Fibroblast of lung (primary cell): ENCODE measurements at regions not wholly inside any gene's neighbourhood (a gene's known extent, or its start where the extent isn't known, plus 50 kb on each side); places are given as distances from the start of the nearest gene placed in this dataset.

ENCODE experiments used
- CTCF ChIP-seq, 2 donors: IDR thresholded peaks in 1 of 2; conservative IDR thresholded peaks in 1 of 2; 1 replicate in 1 of 2; 2 replicates in 1 of 2; pipeline ENCODE4 v1.5.1; 2011 to 2012; ENCODE audit warnings: low read length in 2 of 2, control low read depth in 1 of 2, inconsistent platforms in 1 of 2, low read depth in 1 of 2, mild to moderate bottlenecking in 1 of 2
- EZH2 ChIP-seq: IDR thresholded peaks from 2 replicates; pipeline ENCODE4 v1.5.1; 2012; ENCODE audit warnings: low read length, control low read depth, mild to moderate bottlenecking; ENCODE audit errors: missing control alignments

GRCh38 chr6:71452697-71453370 is 164.2 kb downstream of the OGFRL1 start:
- TF ChIP-seq CTCF (conservative IDR thresholded peaks at IDR 0.05 in 1 of 2, IDR thresholded peaks at IDR 0.05 in 1 of 2; ENCODE audit: low read depth in 1 of 2, low read length in 2 of 2) (no peak), EZH2 (no peak)
